ENCODE measurements at regions not wholly inside any gene's neighbourhood (a gene's known extent, or its start where the extent isn't known, plus 50 kb on each side); places are given as distances from the start of the nearest gene placed in this dataset.

GRCh38 chr3:5846261-5846660 is 658.8 kb downstream of the EDEM1 start:
- Histone ChIP-seq H3K9me2 (ENCODE audit: insufficient read depth, low read length) (no peaks in the 10 kb centered on the region), H3K27ac (ENCODE audit: low read length) (no peak overlapping the region), H3K79me2 (replicated peaks; ENCODE audit: insufficient read depth, low read length) (no peaks in the 10 kb centered on the region), H3K4me3 (ENCODE audit: low read length) (no peak overlapping the region), H3K9me3 (ENCODE audit: low read length) (no peaks in the 10 kb centered on the region), H3K36me3 (ENCODE audit: insufficient read depth, low read length) (no peaks in the 10 kb centered on the region), H3K4me2 (ENCODE audit: low read length) (no peak overlapping the region), H3K27me3 (ENCODE audit: insufficient read depth, low read depth, low read length) (no peaks in the 10 kb centered on the region), H4K20me1 (ENCODE audit: insufficient read depth) (no peaks in the 10 kb centered on the region), H3K9ac (ENCODE audit: low read length) (no peak overlapping the region), H2AFZ (ENCODE audit: low read depth, low read length) (no peak overlapping the region), H3F3A (ENCODE audit: insufficient read depth, low read length, poor library complexity, severe bottlenecking) (no peaks in the 10 kb centered on the region)
- TF ChIP-seq EP300 (conservative IDR thresholded peaks at IDR 0.05; ENCODE audit: poor library complexity, severe bottlenecking) (no peak), MXI1 (conservative IDR thresholded peaks at IDR 0.05; ENCODE audit: poor library complexity, severe bottlenecking) (no peak), CTCF (IDR thresholded peaks at IDR 0.05; ENCODE audit: poor library complexity, severe bottlenecking) (no peak), REST (IDR thresholded peaks at IDR 0.05; ENCODE audit: borderline replicate concordance) (no peak), EZH2 (IDR thresholded peaks at IDR 0.05; ENCODE audit: borderline replicate concordance, insufficient read depth, low read length, poor library complexity, severe bottlenecking) (no peak), RAD21 (conservative IDR thresholded peaks at IDR 0.05) (no peak), SMC3 (conservative IDR thresholded peaks at IDR 0.05; ENCODE audit: poor library complexity) (no peak), POLR2AphosphoS5 (IDR thresholded peaks at IDR 0.05) (no peak), TAF1 (IDR thresholded peaks at IDR 0.05; ENCODE audit: low read depth) (no peak)

GRCh38 chr3:5861151-5861550 is 673.6 kb downstream of the EDEM1 start:
- TF ChIP-seq RAD21 (conservative IDR thresholded peaks at IDR 0.05): no peak
- no peak for TF ChIP-seq EP300 (conservative IDR thresholded peaks at IDR 0.05; ENCODE audit: poor library complexity, severe bottlenecking)
- no peak for TF ChIP-seq EZH2 (IDR thresholded peaks at IDR 0.05; ENCODE audit: borderline replicate concordance, insufficient read depth, low read length, poor library complexity, severe bottlenecking)
- TF ChIP-seq TAF1 (IDR thresholded peaks at IDR 0.05; ENCODE audit: low read depth): no peak
- no peak for TF ChIP-seq SMC3 (conservative IDR thresholded peaks at IDR 0.05; ENCODE audit: poor library complexity)
- TF ChIP-seq REST (IDR thresholded peaks at IDR 0.05; ENCODE audit: borderline replicate concordance): no peak
- no peak for TF ChIP-seq MXI1 (conservative IDR thresholded peaks at IDR 0.05; ENCODE audit: poor library complexity, severe bottlenecking)
- TF ChIP-seq POLR2AphosphoS5 (IDR thresholded peaks at IDR 0.05): no peak
- TF ChIP-seq CTCF (IDR thresholded peaks at IDR 0.05; ENCODE audit: poor library complexity, severe bottlenecking): no peak
- no peak overlapping the region for H3K9ac ChIP-seq (ENCODE audit: low read length)
- H3K9me2 ChIP-seq (ENCODE audit: insufficient read depth, low read length): no peaks in the 10 kb centered on the region
- H3K27ac ChIP-seq (ENCODE audit: low read length): no peak overlapping the region
- H4K20me1 ChIP-seq (ENCODE audit: insufficient read depth): no peaks in the 10 kb centered on the region
- no peaks in the 10 kb centered on the region for H3K79me2 ChIP-seq (replicated peaks; ENCODE audit: insufficient read depth, low read length)
- H3F3A ChIP-seq (ENCODE audit: insufficient read depth, low read length, poor library complexity, severe bottlenecking): no peaks in the 10 kb centered on the region
- H3K9me3 ChIP-seq (ENCODE audit: low read length): no peaks in the 10 kb centered on the region
- H3K4me2 ChIP-seq (ENCODE audit: low read length): no peak overlapping the region
- H3K36me3 ChIP-seq (ENCODE audit: insufficient read depth, low read length): no peaks in the 10 kb centered on the region
- H2AFZ ChIP-seq (ENCODE audit: low read depth, low read length): no peak overlapping the region
- no peak overlapping the region for H3K4me3 ChIP-seq (ENCODE audit: low read length)
- no peaks in the 10 kb centered on the region for H3K27me3 ChIP-seq (ENCODE audit: insufficient read depth, low read depth, low read length)
